ENCODE measurements at regions not wholly inside any gene's neighbourhood (a gene's known extent, or its start where the extent isn't known, plus 50 kb on each side); places are given as distances from the start of the nearest gene placed in this dataset.
"Not testable (repeated sequence)": the region's sequence is repeated elsewhere in the genome, so short reads cannot be mapped to it uniquely, and the experiment has no call there.

DNA sequence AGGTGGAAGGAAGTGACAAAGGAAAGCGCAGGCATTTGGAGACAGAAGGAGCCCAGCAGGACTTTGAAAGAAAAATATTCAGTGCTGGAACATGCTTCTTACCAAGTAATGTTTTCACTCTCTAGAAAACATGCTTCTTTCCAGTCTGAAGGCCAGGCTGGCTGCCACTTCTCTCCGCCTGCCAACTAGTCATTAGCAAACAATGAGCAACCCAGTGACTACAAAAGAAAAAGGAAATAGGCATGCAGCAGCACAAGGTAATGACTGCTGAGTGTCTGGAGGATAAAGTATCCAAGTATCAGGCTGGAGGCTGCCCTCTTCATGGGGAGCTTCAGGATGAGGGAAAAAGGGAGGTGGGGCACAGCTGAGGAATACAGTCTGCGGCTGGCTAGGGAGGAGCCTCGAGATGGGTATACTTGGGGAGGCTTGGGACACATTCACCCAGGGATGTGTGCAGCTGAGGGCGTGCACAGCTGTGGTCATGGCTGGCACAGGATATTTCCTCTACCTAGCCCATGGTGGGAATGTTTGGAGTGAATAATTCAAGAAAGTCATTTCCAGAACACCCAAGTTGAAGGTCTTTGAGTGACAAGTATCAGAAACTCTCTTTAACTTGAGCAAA, 161.5 kb upstream of the KIF2A start:
- H3K9me3 Mint-ChIP-seq, result no peaks in the 10 kb centered on the region
- no peak overlapping the region for H3K27ac Mint-ChIP-seq
- no peaks in the 10 kb centered on the region for H3K4me1 Mint-ChIP-seq
- H3K4me3 Mint-ChIP-seq, result no peak overlapping the region
- H3K36me3 Mint-ChIP-seq (ENCODE audit: low read depth), result no peaks in the 10 kb centered on the region
- DNase-seq (no peak), ATAC-seq (no peak)
- peaks cover 11% of the 10 kb centered on the region for H3K27me3 Mint-ChIP-seq

DNA sequence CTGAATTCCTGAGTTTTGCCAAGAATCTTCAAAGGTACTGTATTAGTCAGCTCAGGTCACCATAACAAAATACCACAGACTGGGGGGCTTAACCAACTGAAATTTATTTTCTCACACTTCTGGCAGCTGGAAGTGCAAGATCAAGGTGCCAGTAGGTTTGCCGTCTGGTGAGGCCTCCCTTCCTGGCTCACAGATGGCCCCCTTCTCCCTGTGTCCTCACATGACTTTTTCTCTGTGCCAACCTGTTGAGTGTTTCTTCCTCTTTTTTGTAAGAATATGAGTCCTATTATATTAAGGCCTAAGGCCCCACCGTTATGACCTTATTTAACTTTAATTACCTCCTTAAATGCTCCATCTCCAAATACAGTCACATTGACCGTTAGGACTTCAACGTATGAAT, 156.1 kb upstream of the KIF2A start:
- no peak for DNase-seq
- Mint-ChIP-seq H3K27ac (no peak overlapping the region), H3K4me3 (no peak overlapping the region), H3K4me1 (no peaks in the 10 kb centered on the region), H3K9me3 (peaks cover 11% of the 10 kb centered on the region), H3K27me3 (peaks cover 5% of the 10 kb centered on the region), H3K36me3 (ENCODE audit: low read depth) (no peaks in the 10 kb centered on the region)
- no peak for ATAC-seq

DNA sequence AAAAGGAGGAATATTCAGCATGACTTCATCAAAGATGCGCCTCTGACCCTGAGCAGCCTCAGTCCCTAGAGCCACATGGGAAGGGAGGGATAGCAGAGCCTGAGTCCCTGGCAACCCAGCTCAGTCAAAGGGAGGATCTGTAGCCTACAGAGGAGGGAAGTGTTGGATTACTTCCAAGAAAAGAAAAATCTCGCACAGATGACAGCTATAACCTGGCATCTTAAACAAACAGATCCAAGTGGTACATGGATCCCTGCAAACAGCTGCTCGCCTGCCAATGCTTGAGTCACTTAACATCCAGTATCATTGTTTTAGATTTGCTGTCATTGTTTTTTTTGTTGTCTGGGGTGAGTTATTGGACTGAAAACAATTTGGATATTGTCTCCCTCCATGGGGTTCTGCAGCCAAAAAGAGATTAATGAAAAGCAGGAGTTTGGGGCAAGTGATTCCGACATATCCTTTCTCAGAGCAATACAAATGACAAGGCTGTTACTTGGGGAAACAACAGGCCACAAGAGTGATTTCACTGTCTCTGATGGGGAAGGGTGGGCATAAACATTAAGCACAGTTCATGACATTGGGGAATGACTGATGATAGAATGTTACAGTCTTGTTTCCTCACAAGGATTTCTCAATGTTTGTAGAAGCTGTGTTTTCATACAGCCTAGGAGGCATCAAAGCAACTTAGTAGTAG, 153.5 kb upstream of the KIF2A start:
- no peak for DNase-seq
- no peak for ATAC-seq
- Mint-ChIP-seq H3K4me1 (no peaks in the 10 kb centered on the region), H3K36me3 (ENCODE audit: low read depth) (no peaks in the 10 kb centered on the region), H3K9me3 (peaks cover 16% of the 10 kb centered on the region), H3K27ac (no peak overlapping the region), H3K27me3 (peaks cover 4% of the 10 kb centered on the region), H3K4me3 (no peak overlapping the region)

DNA sequence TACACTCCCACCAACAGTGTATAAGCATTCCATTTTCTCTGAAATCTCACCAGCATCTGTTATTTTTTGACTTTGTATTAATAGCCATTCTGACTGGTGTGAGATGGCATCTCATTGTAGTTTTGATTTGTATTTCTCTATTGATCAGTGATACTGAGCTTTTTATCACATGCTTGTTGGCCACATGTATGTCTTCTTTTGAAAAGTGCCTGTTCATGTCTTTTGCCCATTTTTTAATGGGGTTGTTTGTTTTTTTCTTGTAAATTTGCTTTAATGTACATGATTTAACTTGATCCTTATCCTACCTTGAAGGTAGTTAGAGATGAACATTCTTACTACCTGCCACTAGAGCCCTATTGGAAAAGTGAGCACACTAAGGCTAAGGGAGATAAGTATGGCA, 151.2 kb upstream of the KIF2A start:
- Mint-ChIP-seq H3K4me1 (no peaks in the 10 kb centered on the region), H3K27me3 (peaks cover 7% of the 10 kb centered on the region), H3K9me3 (peaks cover 16% of the 10 kb centered on the region), H3K27ac (no peak overlapping the region), H3K4me3 (no peak overlapping the region), H3K36me3 (ENCODE audit: low read depth) (no peaks in the 10 kb centered on the region)
- ATAC-seq, result no peak
- no peak for DNase-seq

DNA sequence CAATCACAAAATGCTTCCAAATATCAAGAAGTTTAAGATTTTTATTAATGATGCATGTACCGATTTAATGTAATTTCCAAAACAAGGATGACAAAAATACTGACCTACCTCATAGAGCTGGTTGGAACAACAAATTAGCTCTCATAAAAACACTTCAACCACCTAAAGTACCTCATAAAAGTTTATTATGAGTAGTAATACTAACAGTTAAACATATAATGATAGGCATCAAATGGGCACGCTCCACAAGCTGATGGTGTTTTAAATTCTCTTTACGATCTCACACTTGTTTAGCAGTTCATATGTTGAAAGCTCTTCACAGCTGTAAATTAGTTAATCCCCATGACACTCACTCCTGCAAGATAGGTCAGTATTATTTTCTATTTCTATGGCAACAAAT, 150.0 kb upstream of the KIF2A start:
- H3K27me3 Mint-ChIP-seq, result peaks cover 10% of the 10 kb centered on the region
- no peaks in the 10 kb centered on the region for H3K36me3 Mint-ChIP-seq (ENCODE audit: low read depth)
- no peak overlapping the region for H3K27ac Mint-ChIP-seq
- H3K4me1 Mint-ChIP-seq, result no peaks in the 10 kb centered on the region
- DNase-seq (no peak), ATAC-seq (no peak)
- no peak overlapping the region for H3K4me3 Mint-ChIP-seq
- H3K9me3 Mint-ChIP-seq, result peaks cover 19% of the 10 kb centered on the region

DNA sequence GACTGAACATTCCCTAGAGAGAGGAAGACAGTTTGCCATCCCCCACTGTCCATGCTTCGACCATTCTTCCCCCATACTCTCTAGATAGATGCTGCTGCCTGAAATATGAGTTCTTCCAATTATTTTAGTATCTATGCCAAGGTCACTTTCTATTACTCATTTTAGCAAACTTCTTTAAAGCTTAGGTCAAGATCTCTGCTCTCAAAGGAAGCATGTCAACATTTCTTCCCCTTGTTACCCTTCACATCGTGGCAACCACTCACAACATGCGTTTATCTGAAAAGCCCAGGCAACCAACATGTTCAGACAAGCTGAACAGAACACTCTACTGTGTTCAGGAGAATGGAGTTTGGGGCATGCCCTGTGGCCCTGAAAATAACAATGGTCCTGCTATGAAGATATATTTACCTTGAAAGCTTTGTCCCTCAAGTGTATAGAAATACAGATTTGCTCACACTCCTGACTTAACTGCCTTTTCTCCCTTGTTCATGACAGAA, 138.4 kb upstream of the KIF2A start:
- no peak overlapping the region for H3K4me3 Mint-ChIP-seq
- no peaks in the 10 kb centered on the region for H3K36me3 Mint-ChIP-seq (ENCODE audit: low read depth)
- ATAC-seq (no peak), DNase-seq (no peak)
- peaks cover 9% of the 10 kb centered on the region for H3K27me3 Mint-ChIP-seq
- H3K4me1 Mint-ChIP-seq, result no peaks in the 10 kb centered on the region
- H3K9me3 Mint-ChIP-seq, result peaks cover 6% of the 10 kb centered on the region
- H3K27ac Mint-ChIP-seq, result no peak overlapping the region

DNA sequence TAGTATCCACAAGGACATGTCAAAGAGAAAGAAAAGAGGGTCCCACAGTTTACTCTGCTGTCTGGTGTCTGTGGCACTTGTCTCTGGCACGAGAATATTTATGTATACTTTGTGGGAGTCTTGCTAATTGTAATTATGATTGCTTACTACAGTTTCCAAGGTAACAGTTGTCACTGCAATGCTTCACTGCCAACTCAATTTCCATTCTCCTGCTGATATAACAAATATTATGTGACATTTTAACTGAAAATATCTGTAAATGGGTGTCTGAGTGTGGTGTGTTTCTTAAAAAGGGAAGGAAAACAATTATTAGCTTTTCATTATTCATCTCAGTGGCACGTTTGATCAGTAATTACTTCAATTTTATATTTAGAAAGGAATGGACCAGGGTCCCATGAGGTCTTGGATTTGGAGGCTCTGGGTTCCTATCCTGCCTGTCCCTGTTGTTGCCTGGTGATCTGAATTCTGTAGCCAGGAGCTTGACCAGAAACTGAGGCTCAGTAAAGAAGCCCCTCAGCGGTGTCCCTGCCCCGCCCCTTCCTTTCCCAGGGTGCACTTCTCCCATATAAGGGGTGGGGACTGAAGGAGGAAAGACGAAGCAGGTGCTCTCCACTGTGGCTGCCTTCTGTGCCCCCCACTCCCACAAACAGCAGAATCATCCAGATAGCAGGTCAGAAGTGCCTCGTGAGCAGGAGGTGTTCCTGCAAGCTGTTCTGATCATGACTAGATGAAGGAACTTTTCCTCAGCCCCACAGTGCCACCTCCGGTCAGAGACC, 137.3 kb upstream of the KIF2A start:
- Mint-ChIP-seq H3K27me3 (peaks cover 9% of the 10 kb centered on the region), H3K36me3 (ENCODE audit: low read depth) (no peaks in the 10 kb centered on the region), H3K9me3 (no peaks in the 10 kb centered on the region), H3K4me3 (no peak overlapping the region), H3K4me1 (no peaks in the 10 kb centered on the region), H3K27ac (no peak overlapping the region)
- no peak for DNase-seq
- no peak for ATAC-seq

DNA sequence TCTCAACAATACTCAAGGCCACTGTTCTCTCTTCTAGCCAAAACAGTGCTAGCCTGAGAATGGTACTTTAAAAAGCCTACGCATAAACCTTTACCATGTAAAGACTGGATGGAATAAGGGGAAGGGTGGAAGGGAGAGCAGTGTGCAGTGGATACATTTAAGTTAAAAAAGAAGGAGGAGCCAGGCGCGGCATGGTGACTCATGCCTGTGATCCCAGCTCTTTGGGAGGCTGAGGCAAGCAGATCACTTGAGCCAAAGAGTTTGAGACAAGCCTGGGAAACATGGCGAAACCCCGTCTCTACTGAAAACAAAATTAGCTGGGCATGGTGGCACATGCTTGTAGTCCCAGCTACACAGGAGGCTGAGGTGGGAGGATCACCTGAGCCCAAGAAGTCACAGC, 127.7 kb upstream of the KIF2A start:
- Mint-ChIP-seq H3K4me3 (no peak overlapping the region), H3K9me3 (no peaks in the 10 kb centered on the region), H3K27ac (no peak overlapping the region), H3K36me3 (ENCODE audit: low read depth) (no peaks in the 10 kb centered on the region), H3K27me3 (peaks cover 7% of the 10 kb centered on the region), H3K4me1 (no peaks in the 10 kb centered on the region)
- DNase-seq (no peak), ATAC-seq (no peak)

DNA sequence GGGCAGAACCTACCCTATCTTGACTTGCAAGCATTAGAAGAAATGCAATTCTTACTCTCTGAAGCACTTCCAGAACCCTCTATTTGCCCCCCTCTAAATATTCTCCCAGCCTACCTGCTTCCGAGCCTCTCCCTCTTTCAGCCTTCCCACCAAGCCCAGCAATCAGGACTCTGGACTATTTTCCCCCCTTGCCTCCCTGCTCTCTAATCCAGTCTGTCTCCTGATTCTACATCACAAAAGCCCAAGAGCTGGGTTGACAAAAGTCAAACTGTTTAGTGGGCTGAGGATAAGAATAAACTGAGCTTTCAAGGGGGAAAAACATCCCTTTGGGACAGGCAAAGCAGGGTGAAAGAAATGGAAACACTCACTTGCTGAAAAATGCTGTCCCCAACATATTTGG, 123.2 kb upstream of the KIF2A start:
- H3K27me3 Mint-ChIP-seq, result peaks cover 16% of the 10 kb centered on the region
- no peak overlapping the region for H3K27ac Mint-ChIP-seq
- no peaks in the 10 kb centered on the region for H3K4me1 Mint-ChIP-seq
- DNase-seq (no peak), ATAC-seq (no peak)
- H3K9me3 Mint-ChIP-seq, result no peaks in the 10 kb centered on the region
- H3K36me3 Mint-ChIP-seq (ENCODE audit: low read depth), result no peaks in the 10 kb centered on the region
- no peak overlapping the region for H3K4me3 Mint-ChIP-seq

DNA sequence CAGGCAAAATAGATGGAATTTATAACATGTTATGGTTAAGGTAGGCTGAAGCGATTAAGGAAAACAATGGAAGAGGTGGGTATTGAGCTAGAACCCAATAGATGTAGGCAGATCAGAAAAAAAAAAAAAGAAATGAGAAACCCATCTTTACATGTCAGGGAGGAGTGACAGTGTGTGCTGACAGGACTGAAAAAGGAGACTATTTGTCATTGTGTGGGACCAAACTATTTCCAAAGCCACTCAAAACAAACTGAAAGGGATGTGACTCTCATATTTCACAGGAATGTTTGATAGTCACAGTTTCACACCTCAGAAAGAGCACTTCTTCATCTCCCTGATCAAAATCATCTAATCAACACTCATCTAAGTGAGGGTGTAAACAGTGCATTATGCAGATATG, 122.3 kb upstream of the KIF2A start:
- Mint-ChIP-seq H3K36me3 (ENCODE audit: low read depth) (no peaks in the 10 kb centered on the region), H3K4me1 (no peaks in the 10 kb centered on the region), H3K27ac (no peak overlapping the region), H3K9me3 (no peaks in the 10 kb centered on the region), H3K27me3 (peaks cover 13% of the 10 kb centered on the region), H3K4me3 (no peak overlapping the region)
- no peak for ATAC-seq
- no peak for DNase-seq

DNA sequence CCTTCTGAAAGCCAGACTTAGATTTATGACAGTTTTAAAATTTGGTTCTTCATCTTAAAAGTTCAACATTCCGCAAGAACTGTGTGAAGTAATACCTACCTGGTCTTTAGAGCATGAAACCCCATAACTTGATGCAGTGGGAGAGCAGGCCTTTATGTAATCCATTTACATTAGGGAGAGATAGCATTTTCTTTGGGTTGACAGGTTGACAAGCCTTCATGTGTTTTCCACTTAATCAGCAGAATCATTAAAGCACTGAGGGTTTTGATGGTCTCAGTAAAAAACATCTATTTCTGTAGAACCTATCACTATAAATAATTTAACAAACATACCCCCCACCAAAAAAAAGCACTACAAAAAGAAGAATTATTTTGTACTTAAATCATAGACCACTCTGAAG, 121.6 kb upstream of the KIF2A start:
- ATAC-seq, result no peak
- Mint-ChIP-seq H3K9me3 (no peaks in the 10 kb centered on the region), H3K4me1 (no peaks in the 10 kb centered on the region), H3K4me3 (no peak overlapping the region), H3K27ac (no peak overlapping the region), H3K27me3 (peaks cover 10% of the 10 kb centered on the region), H3K36me3 (ENCODE audit: low read depth) (no peaks in the 10 kb centered on the region)
- no peak for DNase-seq

DNA sequence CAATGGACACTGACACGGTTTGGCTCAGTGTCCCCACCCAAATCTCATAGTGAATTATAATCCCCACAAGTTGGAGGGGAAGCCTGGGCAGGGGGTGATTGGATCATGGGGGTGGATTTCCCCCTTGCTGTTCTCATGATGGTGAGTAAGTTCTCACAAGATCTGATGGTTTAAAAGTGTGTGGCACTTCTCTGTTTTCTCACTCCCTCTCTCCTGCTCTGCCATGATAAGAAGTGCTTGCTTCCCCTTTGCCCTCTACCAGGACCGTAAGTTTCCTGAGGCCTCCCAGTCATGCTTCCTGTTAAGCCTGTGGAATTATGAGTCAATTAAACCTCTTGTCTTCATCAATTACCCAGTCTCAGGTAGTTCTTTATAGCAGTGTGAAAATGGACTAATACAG, 115.8 kb upstream of the KIF2A start:
- peaks cover 2% of the 10 kb centered on the region for H3K36me3 Mint-ChIP-seq (ENCODE audit: low read depth)
- peaks cover 8% of the 10 kb centered on the region for H3K27me3 Mint-ChIP-seq
- H3K27ac Mint-ChIP-seq, result no peak overlapping the region
- DNase-seq (no peak), ATAC-seq (no peak)
- no peak overlapping the region for H3K4me3 Mint-ChIP-seq
- H3K9me3 Mint-ChIP-seq, result peaks cover 12% of the 10 kb centered on the region
- H3K4me1 Mint-ChIP-seq, result no peaks in the 10 kb centered on the region

DNA sequence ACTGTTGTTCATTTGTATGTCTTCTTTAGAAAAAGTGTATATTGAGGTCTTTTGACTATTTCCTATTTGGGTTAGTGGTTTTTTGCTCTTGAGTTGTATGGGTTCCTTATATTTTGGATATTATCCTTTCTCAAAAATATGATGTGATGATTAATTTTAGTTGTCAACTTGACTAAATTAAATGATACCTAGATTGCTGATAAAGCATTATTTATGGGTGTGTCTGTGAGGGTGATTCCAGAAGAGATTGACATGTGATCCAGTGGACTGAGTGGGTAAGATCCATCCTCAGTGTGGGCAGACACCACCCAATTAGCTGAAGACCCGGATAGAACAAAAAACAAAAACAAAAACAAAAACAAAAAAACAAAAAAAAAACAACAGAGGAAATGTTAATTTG, 115.1 kb upstream of the KIF2A start:
- peaks cover 2% of the 10 kb centered on the region for H3K36me3 Mint-ChIP-seq (ENCODE audit: low read depth)
- DNase-seq (no peak), ATAC-seq (no peak)
- H3K4me1 Mint-ChIP-seq, result no peaks in the 10 kb centered on the region
- peaks cover 12% of the 10 kb centered on the region for H3K9me3 Mint-ChIP-seq
- peaks cover 5% of the 10 kb centered on the region for H3K27me3 Mint-ChIP-seq
- no peak overlapping the region for H3K27ac Mint-ChIP-seq
- H3K4me3 Mint-ChIP-seq, result no peak overlapping the region

DNA sequence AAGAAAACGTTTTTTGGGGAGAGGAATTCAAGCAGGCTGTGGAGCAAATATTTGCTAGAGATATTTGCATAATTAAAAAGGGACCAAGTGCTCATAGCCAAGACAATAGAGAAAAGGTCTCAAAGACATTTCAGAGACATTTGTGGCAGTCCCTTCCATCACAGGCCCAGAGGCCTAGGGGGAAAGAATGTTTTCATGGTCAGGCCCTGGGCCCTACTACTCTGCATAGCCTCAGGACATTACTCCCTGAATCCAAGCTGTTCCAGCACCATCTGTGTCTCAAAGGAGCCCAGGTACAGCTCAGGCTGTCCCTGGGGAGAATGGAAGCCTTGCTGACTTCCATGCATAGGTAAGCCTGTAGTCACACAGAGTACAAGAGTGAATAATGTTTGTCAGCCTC, 113.0 kb upstream of the KIF2A start:
- Mint-ChIP-seq H3K4me1 (no peaks in the 10 kb centered on the region), H3K27me3 (peaks cover 3% of the 10 kb centered on the region)
- ATAC-seq, result no peak

DNA sequence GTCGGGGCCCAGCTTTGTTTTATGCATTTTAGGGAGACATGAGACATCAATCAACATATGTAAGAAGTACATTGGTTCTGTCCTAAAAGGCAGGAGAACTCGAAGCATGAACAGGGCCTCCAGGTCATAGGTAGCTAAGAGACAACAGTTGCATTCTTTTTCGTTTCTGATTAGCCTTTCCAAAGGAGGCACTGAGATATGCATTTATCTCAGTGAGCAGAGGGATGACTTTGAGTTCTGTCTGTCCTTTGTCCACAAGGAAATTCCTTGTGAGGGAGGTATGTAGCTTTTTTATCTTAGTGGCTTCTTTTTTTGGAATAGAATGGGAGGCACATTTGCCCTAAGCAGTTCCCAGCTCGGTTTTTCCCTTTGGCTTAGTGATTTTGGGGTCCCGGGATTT, 109.5 kb upstream of the KIF2A start:
- not testable (repeated sequence) for DNase-seq; H3K4me3 Mint-ChIP-seq; H3K36me3 Mint-ChIP-seq (ENCODE audit: low read depth); H3K27me3 Mint-ChIP-seq; H3K27ac Mint-ChIP-seq; H3K4me1 Mint-ChIP-seq; ATAC-seq
- H3K9me3 Mint-ChIP-seq, result peaks cover 12% of the 10 kb centered on the region

More for the DNA sequence above, 113.0 kb upstream of the KIF2A start:
- no peak overlapping the region for H3K4me3 Mint-ChIP-seq
- H3K9me3 Mint-ChIP-seq, result peaks cover 12% of the 10 kb centered on the region
- no peak for DNase-seq
- no peak overlapping the region for H3K27ac Mint-ChIP-seq
- H3K36me3 Mint-ChIP-seq (ENCODE audit: low read depth), result peaks cover 2% of the 10 kb centered on the region
